ENCODE measurements at regions not wholly inside any gene's neighbourhood (a gene's known extent, or its start where the extent isn't known, plus 50 kb on each side); places are given as distances from the start of the nearest gene placed in this dataset.

DNA sequence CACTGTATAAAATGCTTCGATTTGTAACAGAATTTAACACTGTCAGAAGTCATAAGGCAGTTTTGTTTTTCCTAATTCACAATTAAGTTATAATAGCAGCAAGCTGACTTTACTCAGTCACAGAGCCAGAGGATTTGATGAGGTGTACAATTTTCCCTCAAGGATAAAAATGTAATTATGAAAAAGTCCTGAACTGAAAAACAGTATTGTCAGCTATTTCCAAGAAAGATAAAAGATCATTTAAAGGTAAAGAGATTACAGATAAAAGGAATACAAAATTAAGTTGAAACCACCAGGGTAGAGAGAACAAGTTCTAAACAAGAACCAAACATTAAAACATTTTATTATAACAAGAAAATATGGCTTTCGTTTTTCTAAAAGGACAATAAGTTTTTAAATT is 86.8 kb upstream of the ZFP42 start:
- no peaks in the 10 kb centered on the region for H3K36me3 Mint-ChIP-seq (ENCODE audit: insufficient read depth in 1 of 3, low read depth in 3 of 3)
- no CpG with 5 or more reads among the region's 2 CpGs for WGBS (ENCODE audit: extremely low coverage, insufficient read length, low lambda C conversion rate)

More for the DNA sequence above, 86.8 kb upstream of the ZFP42 start:
- Histone ChIP-seq H4K8ac (replicated peaks; ENCODE audit: insufficient read length, low read depth, low read length) (no peak overlapping the region), H2BK15ac (ENCODE audit: low read depth, low read length) (no peak overlapping the region), H3K27ac (ENCODE audit: insufficient read length, low read depth, low read length) (no peak overlapping the region), H2BK120ac (ENCODE audit: low read depth, low read length, poor library complexity, severe bottlenecking) (no peak overlapping the region), H2AK5ac (ENCODE audit: insufficient read length, low read length) (no peak overlapping the region), H3K4me1 (ENCODE audit: insufficient read depth, low read length) (no peaks in the 10 kb centered on the region), H4K91ac (ENCODE audit: insufficient read length, low read depth, low read length) (no peak overlapping the region), H3K56ac (ENCODE audit: insufficient read length, low read depth, low read length) (no peak overlapping the region), H2AFZ (ENCODE audit: low read length) (no peak overlapping the region), H3K4ac (ENCODE audit: low read depth, low read length) (no peak overlapping the region), H2BK20ac (ENCODE audit: low read depth, low read length, poor library complexity, severe bottlenecking) (no peak overlapping the region), H3K4me2 (ENCODE audit: insufficient read depth, insufficient read length, low read length) (no peak overlapping the region), H3K79me2 (ENCODE audit: insufficient read depth, low read length) (no peaks in the 10 kb centered on the region), H2BK12ac (ENCODE audit: insufficient read length, low read depth, low read length) (no peak overlapping the region), H3K27me3 (ENCODE audit: insufficient read depth, low read length) (no peaks in the 10 kb centered on the region), H3K9me3 (ENCODE audit: control insufficient read depth, low read depth, low read length) (no peaks in the 10 kb centered on the region), H4K20me1 (ENCODE audit: control insufficient read depth, insufficient read depth, insufficient read length) (no peaks in the 10 kb centered on the region), H2BK5ac (ENCODE audit: insufficient read length, low read length) (no peak overlapping the region), H3K14ac (ENCODE audit: insufficient read depth, low read length) (no peak overlapping the region), H3K23ac (ENCODE audit: insufficient read length, low read depth, low read length) (no peak overlapping the region), H3K23me2 (ENCODE audit: insufficient read length, low read depth, low read length, poor library complexity, severe bottlenecking) (no peaks in the 10 kb centered on the region), H3T11ph (ENCODE audit: low read length) (no peak overlapping the region), H3K18ac (ENCODE audit: insufficient read length, low read depth, low read length) (no peak overlapping the region), H3K79me1 (ENCODE audit: insufficient read depth, low read depth, low read length, poor library complexity, severe bottlenecking) (no peaks in the 10 kb centered on the region), H4K5ac (ENCODE audit: insufficient read length, low read depth, low read length) (no peak overlapping the region), H3K9ac (ENCODE audit: extremely low read depth, insufficient read length, low read length) (no peak overlapping the region)
- Mint-ChIP-seq H3K4me1 (no peaks in the 10 kb centered on the region), H3K9me3 (no peaks in the 10 kb centered on the region), H3K27ac (no peak overlapping the region), H3K4me3 (no peak overlapping the region), H3K27me3 (ENCODE audit: low read depth) (no peaks in the 10 kb centered on the region)
- TF ChIP-seq, protein P1, sequence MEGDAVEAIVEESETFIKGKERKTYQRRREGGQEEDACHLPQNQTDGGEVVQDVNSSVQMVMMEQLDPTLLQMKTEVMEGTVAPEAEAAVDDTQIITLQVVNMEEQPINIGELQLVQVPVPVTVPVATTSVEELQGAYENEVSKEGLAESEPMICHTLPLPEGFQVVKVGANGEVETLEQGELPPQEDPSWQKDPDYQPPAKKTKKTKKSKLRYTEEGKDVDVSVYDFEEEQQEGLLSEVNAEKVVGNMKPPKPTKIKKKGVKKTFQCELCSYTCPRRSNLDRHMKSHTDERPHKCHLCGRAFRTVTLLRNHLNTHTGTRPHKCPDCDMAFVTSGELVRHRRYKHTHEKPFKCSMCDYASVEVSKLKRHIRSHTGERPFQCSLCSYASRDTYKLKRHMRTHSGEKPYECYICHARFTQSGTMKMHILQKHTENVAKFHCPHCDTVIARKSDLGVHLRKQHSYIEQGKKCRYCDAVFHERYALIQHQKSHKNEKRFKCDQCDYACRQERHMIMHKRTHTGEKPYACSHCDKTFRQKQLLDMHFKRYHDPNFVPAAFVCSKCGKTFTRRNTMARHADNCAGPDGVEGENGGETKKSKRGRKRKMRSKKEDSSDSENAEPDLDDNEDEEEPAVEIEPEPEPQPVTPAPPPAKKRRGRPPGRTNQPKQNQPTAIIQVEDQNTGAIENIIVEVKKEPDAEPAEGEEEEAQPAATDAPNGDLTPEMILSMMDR (conservative IDR thresholded peaks at IDR 0.05), result no peak
- DNase-seq, result no peak
